Thyroid gland (tissue), 4 donors: ENCODE measurements at regions not wholly inside any gene's neighbourhood (a gene's known extent, or its start where the extent isn't known, plus 50 kb on each side); places are given as distances from the start of the nearest gene placed in this dataset.

Experiments
- POLR2A ChIP-seq, 2 donors: fragments of 450-650 bp; IDR thresholded peaks; one replicate each; pipeline ENCODE4 v1.6.1; 2017; ENCODE audit warnings: antibody characterized with exemption in 2 of 2, mild to moderate bottlenecking in 2 of 2, moderate library complexity in 1 of 2
- TF ChIP-seq, protein P1 (sequence below), 6 experiments: fragments of 200-600 bp in 3 of 6; fragments of 450-650 bp in 3 of 6; sonication (generic) in 3 of 6; IDR thresholded peaks; one replicate each; pipeline ENCODE4 v1.5.1; 2016 to 2019; ENCODE audit warnings: antibody characterized with exemption in 6 of 6, mild to moderate bottlenecking in 2 of 6, inconsistent platforms in 1 of 6, moderate library complexity in 1 of 6

GRCh38 chr6:112501705-112502104 is 154.6 kb downstream of the RFPL4B start:
- TF ChIP-seq, protein P1, sequence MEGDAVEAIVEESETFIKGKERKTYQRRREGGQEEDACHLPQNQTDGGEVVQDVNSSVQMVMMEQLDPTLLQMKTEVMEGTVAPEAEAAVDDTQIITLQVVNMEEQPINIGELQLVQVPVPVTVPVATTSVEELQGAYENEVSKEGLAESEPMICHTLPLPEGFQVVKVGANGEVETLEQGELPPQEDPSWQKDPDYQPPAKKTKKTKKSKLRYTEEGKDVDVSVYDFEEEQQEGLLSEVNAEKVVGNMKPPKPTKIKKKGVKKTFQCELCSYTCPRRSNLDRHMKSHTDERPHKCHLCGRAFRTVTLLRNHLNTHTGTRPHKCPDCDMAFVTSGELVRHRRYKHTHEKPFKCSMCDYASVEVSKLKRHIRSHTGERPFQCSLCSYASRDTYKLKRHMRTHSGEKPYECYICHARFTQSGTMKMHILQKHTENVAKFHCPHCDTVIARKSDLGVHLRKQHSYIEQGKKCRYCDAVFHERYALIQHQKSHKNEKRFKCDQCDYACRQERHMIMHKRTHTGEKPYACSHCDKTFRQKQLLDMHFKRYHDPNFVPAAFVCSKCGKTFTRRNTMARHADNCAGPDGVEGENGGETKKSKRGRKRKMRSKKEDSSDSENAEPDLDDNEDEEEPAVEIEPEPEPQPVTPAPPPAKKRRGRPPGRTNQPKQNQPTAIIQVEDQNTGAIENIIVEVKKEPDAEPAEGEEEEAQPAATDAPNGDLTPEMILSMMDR (IDR thresholded peaks at IDR 0.05) = no peak
- no peak for TF ChIP-seq POLR2A (IDR thresholded peaks at IDR 0.05)
